NCI-H2171 treated with DMSO at 0.1 percent for 48 hours (cell line): ENCODE measurements at regions not wholly inside any gene's neighbourhood (a gene's known extent, or its start where the extent isn't known, plus 50 kb on each side); places are given as distances from the start of the nearest gene placed in this dataset.

ENCODE experiments used
- DNase-seq: peaks from one replicate; lab custom pipeline; 2025; lab: John Stamatoyannopoulos, UW

GRCh38 chr12:105705765-105706164, 375.3 kb downstream of the C12orf75 start:
- DNase-seq = peak; percentile 6

GRCh38 chr12:105706321-105706972, 376.0 kb downstream of the C12orf75 start:
- DNase-seq = peak; percentile 45

GRCh38 chr12:105706973-105707334, 376.5 kb downstream of the C12orf75 start:
- no peak for DNase-seq

DNA sequence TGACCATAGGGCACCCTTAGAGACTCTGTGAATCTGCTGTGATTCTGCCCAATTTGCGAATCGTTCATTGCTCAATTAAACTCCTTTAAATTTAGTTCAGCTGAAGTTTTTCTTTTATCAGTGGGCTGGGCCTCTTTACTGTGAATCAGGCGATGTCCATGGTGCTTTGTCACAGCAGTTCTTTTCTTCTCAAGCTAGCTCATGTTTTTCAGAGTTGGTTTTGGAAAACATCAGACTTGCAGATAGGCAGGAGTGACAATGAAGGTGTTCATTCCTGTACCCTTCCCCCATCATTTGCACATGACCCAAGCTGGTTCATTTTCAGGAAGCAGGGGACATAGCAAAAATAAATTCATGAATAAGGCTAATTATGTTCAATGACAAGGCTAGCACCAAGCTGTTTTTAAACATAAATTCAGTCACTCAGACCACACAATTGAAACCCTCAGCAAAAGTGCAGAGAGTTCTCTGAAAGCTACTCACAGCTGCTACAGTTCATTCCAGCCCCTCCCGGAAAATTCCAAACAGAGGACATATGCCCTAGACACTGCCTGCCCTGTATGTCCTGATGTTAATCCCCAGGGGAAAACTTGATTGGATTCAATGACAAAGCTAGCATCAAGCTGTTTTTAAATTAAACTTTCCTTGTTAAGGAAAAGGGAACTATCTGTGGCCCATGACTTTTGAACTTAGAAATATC, 383.3 kb downstream of the C12orf75 start:
- DNase-seq = peak; percentile 12

DNA sequence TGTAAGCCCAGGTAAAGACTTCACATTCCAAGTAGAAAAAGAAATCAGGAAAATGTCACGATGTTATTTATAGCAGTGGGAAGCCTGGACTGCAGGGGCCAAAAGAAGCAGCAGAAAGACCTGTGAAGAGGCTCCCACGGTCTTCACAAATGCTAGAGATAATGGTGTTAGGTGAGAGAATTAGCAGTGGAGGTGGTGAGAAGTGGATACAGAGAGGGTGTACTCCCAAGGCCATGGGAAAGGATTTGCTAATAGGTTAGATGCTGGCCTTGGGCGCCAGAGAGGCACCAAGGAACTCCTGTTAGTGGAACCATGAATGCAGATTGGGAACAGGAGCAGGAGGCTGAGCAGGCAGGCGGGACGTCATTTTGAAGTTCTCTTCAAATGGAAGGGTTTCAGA, 386.1 kb downstream of the C12orf75 start:
- no peak for DNase-seq

DNA sequence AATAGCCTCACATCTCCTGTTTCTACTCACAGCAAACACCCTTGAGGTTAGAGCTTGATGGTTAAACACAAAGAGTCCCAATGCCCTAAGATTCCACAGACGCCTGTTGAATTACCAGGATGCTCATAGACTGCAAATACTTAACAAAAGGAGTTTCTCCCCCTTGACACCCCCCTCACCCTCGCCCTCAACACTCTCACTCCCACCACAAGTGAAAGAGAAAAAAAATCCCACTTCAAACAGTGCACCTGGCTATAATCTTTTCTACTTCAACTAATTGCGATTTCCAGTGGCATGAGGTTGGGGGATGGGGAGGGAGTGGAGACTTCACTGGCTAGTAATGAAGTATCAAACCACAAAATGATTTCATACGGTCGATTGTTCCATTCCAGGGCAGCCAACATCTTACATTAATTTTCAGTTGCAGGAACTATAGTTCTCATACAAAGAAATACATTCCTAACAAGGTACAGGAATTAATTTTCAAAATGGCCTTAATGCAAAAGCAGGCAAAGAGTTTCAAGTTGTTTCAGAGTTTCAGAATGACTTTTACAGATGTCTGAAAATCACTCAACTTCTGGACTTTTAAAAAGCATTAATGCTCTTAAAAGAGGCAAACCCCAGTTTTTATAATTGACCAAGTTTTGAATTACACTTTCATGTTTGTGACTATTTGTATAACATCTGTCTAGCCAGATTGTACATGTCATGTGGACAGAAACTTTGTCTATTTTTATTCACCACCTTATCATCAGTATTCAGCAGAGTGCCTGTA, 390.7 kb downstream of the C12orf75 start:
- peak; percentile 63 for DNase-seq

DNA sequence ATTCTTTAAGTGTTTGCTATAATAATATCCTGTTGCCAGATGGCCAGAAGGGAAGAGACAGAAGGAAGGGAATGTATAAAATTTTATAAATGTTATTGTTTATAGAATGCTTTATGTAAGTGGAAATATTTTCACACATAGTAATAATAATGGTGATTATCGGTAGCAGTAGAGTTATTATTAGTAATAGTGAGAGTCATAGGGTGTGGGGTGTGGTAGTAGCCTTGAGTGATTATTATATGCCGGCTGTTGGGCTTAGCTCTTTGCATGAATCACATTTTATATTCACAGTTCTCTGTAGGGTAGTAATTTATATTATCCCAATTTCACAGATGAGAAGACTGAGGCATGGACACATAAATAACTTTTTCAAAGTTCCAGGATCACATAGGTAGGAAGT, 391.4 kb downstream of the C12orf75 start:
- DNase-seq = no peak

DNA sequence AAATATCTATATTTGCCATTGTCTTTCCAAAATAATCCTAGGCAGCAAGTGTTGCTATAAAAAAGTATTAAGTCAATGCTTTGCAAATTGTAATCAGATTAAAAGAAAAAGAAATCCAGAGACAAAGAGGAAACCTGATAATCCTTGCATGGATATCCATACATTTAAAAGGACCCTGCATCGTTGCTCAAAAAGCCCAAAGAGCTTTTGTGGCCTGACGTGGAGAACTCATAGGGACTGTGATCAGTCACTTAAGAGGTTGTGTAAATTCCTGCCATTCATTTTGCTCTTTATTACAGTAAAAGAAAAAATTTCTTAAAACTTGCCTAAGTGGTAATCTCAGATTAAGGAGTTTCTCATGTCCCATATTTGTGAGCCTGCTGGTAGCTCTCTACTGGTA, 392.6 kb downstream of the C12orf75 start:
- DNase-seq = no peak

GRCh38 chr12:105723494-105723893, 393.0 kb downstream of the C12orf75 start:
- no peak for DNase-seq

- DNase-seq = no peak
These were observed 394.1 kb downstream of the C12orf75 start for GRCh38 chr12:105724641-105725040.

DNA sequence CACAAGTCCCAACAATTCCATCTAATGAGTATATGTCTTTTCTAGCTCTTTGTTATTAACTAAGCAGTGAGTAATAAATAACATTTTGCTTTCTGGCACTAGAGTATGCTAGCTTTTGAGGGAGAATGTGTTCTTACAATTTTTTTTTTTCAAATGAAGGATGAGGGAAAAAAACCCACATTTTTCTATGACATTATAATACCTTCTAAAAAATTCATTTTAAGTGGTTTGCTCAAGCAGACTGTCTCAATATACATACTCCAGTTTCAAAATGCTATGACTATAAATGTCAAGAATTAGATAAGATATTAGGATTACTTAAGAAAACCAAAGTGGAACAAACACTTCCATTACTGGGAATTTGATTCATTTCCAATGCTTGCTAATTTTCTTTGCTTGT, 394.6 kb downstream of the C12orf75 start:
- no peak for DNase-seq

DNA sequence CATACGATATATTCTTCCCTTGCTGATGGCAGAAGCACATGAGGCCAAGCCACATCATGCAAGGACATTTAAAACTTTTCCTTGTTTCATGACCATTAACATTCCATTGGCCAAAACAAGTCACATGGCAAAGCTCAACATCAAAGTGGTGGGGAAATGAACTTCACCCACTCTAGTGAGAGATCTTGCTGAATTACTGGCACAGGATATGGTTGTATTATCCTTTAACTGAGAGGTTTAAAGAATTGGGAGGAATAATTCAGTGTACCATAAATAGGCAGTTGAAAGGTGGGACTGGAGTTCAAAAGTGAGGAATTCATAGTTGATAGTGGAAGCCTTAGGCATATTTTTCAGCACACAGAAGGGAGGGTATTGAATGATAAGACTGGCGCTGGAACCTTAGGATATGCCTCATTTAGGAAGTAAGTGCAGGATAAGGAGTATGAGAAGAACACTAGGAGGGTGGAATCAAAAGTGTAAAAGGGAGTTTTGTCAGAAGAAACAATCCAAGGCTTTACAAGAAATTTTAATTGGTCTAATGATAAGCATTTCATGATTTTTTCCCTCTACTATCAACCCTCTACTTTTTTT, 398.8 kb downstream of the C12orf75 start:
- DNase-seq = no peak

DNA sequence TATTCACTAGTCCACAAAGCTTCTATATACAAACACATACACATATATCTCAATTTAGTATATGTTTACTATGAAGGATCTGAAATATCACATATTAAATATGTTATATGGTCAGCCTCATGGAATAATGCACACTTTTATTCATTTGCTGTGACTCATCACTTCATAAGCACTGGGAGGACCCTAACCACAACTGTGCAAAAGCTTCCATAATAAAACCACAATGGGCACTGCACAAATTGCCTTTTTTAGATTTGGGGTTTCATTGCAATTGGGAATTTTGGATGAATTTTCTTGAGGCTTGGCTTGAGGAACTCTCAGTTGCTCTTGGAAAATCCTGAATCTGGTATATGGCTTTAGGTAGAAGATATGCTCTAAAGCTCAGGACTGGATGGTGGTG, 399.4 kb downstream of the C12orf75 start:
- no peak for DNase-seq

DNA sequence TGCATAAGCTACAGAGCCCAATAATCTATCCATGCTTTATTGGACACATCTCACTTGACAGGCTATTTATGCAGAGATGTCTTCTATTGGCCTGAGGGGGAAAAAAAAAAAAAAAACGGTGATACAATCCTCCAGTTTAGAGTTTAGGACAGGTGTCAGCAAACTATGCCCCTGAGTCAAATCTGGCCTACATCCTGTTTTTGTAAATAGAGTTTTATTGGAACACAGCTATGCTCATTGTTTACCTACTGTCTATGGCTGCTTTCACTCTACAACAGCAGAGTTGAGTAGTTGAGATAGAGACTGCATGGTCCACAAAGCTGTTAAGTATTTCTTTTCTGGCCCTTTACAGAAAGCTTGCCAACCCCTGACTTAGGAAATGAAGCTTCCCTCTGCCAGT, 403.1 kb downstream of the C12orf75 start:
- DNase-seq = no peak

DNA sequence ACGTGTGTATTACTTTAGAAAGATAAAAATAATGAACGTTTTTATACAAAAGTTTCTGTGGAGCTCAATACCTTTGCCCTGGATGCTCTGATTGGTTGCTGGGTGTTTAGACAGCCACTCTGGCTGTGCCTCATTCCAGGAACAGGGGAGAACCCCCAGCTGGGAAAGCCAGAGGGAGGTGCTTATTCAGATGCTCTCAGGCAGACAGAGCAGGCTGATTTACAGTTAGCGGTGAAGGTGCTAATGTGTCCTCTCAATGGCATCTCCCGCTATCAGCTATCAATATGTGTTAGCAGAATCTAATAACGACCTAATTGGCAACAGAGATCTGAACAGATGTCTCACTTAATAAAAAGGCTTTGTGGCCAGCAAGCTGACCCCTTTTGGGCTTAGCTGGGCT, 402.3 kb downstream of the NUAK1 start:
- DNase-seq = no peak

- no peak for DNase-seq
These were observed 400.7 kb downstream of the NUAK1 start for GRCh38 chr12:105738051-105738450.

DNA sequence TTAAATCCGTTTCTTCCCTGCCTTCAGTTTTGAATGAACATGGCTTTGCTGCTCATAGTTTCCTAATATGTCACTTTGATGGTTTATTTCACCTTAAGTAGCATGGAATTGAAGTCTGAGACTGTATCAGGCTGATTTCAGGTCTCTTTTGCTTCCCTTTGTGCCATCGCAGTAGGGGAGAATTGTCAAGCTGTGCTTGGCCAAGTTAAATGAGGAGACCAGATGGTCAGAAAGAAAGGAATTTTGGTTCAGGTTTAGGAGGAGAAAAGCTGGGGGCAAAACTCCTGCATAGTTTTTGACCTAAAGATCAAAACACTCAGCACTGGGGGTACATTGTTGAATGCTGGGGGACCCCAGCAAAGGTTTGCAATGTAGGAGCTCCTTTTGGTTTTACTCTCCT, 398.4 kb downstream of the NUAK1 start:
- DNase-seq = no peak

DNA sequence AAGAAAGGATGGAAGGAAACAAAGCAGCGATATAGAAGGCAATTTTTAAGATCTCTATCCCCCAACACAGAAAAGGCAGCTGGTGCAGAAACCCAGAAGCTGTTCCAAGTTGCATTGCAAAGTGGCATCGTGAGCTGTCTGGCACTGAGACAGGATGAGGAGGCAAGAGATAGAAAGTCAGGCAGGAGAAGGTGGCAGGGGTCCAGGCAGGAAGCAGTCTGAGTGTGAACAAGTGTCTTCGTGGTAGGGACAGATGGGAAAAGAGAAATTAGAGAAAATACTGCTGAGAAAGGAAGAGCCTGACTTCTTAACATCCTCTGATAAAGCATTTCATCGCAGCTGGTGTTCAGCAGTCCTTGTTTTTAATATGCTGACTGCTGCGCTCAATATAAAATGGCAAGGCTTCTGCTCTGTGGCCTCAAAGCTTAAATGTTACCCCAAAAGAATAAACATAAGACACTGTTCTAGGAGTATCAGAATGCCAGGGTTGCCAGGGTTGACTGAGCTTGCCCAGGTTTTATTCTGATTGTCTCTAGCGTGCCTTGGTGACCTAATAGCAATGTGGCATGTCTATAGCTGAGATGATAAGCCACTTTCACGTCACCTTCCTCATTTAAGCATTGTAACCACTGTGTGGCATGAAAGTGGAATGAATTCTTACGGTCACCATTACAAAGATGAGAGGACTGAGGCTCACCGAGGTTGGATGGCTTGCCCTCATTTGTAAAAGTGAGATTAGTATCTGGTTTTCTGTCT, 397.6 kb downstream of the NUAK1 start:
- peak; percentile 90 for DNase-seq

DNA sequence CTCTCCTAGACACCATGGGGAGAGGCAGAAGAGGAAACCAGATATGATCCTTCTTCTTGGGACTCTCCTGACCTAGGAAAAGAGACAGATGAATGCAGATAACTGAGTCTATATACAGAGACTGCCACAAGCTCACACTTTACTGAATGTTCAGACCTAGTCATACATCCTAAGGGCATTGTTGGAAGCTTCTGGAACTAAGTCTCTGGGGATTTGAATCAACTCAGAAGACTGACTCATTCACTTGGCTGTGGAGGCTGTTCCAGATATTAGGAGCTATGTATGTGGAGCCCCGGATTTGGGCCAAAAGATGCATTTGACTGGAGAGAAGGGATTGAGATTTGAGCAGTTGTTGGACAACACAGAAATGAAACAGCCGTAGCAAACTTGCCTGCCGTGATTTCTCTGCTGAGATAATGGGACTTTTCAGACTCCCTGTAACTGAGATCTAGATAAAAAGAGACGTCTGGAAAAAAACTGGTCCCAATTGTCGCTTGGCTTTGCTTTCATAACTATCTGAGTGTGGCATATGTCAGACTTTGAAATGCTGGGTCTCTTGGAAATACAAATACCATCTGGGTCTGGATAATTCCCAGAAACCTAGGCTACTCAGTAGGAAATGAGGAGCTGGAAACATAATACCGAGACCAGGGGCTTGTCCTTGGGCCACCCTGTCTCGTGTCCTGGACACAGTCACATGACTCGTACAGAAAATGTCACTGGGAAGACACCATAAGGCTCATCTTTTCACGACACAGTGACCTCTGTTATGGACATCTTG, 396.8 kb downstream of the NUAK1 start:
- DNase-seq = peak; percentile 81

GRCh38 chr12:105742567-105742874, 396.2 kb downstream of the NUAK1 start:
- peak; percentile 34 for DNase-seq

DNA sequence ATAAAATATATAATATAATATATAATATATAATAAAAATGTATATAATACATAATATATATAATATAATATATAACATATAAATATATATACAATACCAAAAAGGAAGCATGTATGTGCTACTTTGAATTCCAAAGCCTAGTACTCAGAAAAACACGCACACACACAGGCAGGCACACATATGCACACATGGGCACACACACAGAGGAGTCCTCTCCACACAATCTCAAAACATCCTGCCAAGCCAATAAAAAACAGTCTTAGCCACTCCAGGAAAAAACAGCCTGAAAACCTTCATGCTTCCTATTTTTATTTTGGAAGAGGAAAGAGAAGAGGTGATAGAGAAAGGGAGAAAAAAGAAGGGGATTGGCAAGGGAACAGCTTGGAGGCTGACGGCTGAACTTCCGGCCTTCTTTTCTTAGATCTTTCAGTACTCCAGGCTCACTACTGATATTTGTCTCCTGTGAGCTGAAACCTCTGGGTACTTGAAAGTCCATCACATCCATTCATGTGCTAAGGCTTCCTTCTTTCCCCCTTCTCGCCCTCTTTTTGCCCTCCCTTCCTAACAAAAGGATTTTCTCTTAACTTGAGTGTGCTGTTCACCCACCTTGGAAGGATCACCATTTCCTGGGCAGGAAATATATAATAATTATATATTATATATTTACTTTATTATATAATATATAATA, 394.2 kb downstream of the NUAK1 start:
- DNase-seq = peak; percentile 25
